ENCODE measurements at regions not wholly inside any gene's neighbourhood (a gene's known extent, or its start where the extent isn't known, plus 50 kb on each side); places are given as distances from the start of the nearest gene placed in this dataset.

GRCh38 chr16:49078571-49078970, 203.1 kb downstream of the CBLN1 start:
- DNase-seq (ENCODE audit: low spot score), result no peak
- no peaks in the 10 kb centered on the region for H3K4me1 ChIP-seq
- no peaks in the 10 kb centered on the region for H3K27me3 ChIP-seq
- no peak overlapping the region for H3K27ac ChIP-seq
- no peak overlapping the region for H3K4me3 ChIP-seq
- no peak for TF ChIP-seq CTCF (IDR thresholded peaks at IDR 0.05)
- H3K9me3 ChIP-seq, result peaks cover 0 to 13% of the 10 kb centered on the region in 2 donors
- no peaks in the 10 kb centered on the region for H3K36me3 ChIP-seq

GRCh38 chr16:49078104-49078503, 203.5 kb downstream of the CBLN1 start:
- no peaks in the 10 kb centered on the region for H3K4me1 ChIP-seq
- H3K9me3 ChIP-seq, result peaks cover 0 to 13% of the 10 kb centered on the region in 2 donors
- H3K4me3 ChIP-seq, result no peak overlapping the region
- no peak for TF ChIP-seq CTCF (IDR thresholded peaks at IDR 0.05)
- no peaks in the 10 kb centered on the region for H3K27me3 ChIP-seq
- H3K36me3 ChIP-seq, result no peaks in the 10 kb centered on the region
- H3K27ac ChIP-seq, result no peak overlapping the region
- no peak for DNase-seq (ENCODE audit: low spot score)

GRCh38 chr16:49075709-49076108, 205.9 kb downstream of the CBLN1 start:
- Histone ChIP-seq H3K27me3 (no peaks in the 10 kb centered on the region), H3K9me3 (peaks cover 0 to 13% of the 10 kb centered on the region in 2 donors), H3K36me3 (no peaks in the 10 kb centered on the region), H3K4me1 (no peaks in the 10 kb centered on the region), H3K4me3 (no peak overlapping the region), H3K27ac (no peak overlapping the region)
- no peak for TF ChIP-seq CTCF (IDR thresholded peaks at IDR 0.05)
- DNase-seq (ENCODE audit: low spot score), result no peak

GRCh38 chr16:49068224-49068623, 213.4 kb downstream of the CBLN1 start:
- peaks cover 0 to 5% of the 10 kb centered on the region in 2 donors for H3K9me3 ChIP-seq
- H3K27me3 ChIP-seq, result no peaks in the 10 kb centered on the region
- H3K4me3 ChIP-seq, result no peak overlapping the region
- H3K27ac ChIP-seq, result no peak overlapping the region
- H3K36me3 ChIP-seq, result no peaks in the 10 kb centered on the region
- DNase-seq (ENCODE audit: low spot score), result no peak
- H3K4me1 ChIP-seq, result no peaks in the 10 kb centered on the region
- no peak for TF ChIP-seq CTCF (IDR thresholded peaks at IDR 0.05)

GRCh38 chr16:49067776-49068175, 213.9 kb downstream of the CBLN1 start:
- Histone ChIP-seq H3K4me1 (no peaks in the 10 kb centered on the region), H3K27ac (no peak overlapping the region), H3K27me3 (no peaks in the 10 kb centered on the region), H3K36me3 (no peaks in the 10 kb centered on the region), H3K4me3 (no peak overlapping the region), H3K9me3 (peaks cover 0 to 5% of the 10 kb centered on the region in 2 donors)
- TF ChIP-seq CTCF (IDR thresholded peaks at IDR 0.05), result no peak
- no peak for DNase-seq (ENCODE audit: low spot score)

GRCh38 chr16:49061137-49061714, 220.4 kb downstream of the CBLN1 start:
- Histone ChIP-seq H3K27ac (no peak overlapping the region), H3K27me3 (no peaks in the 10 kb centered on the region), H3K36me3 (no peaks in the 10 kb centered on the region), H3K9me3 (no peaks in the 10 kb centered on the region), H3K4me3 (no peak overlapping the region), H3K4me1 (no peaks in the 10 kb centered on the region)
- DNase-seq (ENCODE audit: low spot score), result no peak
- no peak for TF ChIP-seq CTCF (IDR thresholded peaks at IDR 0.05)

Measured in right atrium auricular region (tissue), 2 donors.